Loucy (cell line): ENCODE measurements at regions not wholly inside any gene's neighbourhood (a gene's known extent, or its start where the extent isn't known, plus 50 kb on each side); places are given as distances from the start of the nearest gene placed in this dataset.

Experiments
- H2AFZ ChIP-seq: fragments of 200-600 bp; sonication (generic); 2 replicates; pipeline ENCODE4 v1.6.0; 2016; ENCODE audit warnings: antibody characterized with exemption, mild to moderate bottlenecking, low read length, moderate library complexity
- H3F3A ChIP-seq: fragments of 200-600 bp; 2 replicates; pipeline ENCODE4 v1.6.0; 2016; ENCODE audit warnings: antibody characterized with exemption, low read depth, mild to moderate bottlenecking
- H3K27me3 ChIP-seq: fragments of 200-600 bp; sonication (generic); 2 replicates; pipeline ENCODE4 v1.6.1; 2014; ENCODE audit warnings: low read length, mild to moderate bottlenecking; ENCODE audit not compliant: insufficient read depth, poor library complexity, severe bottlenecking
- H3K36me3 ChIP-seq: fragments of 200-600 bp; sonication (generic); 2 replicates; pipeline ENCODE4 v1.6.1; 2016; ENCODE audit warnings: low read length; ENCODE audit not compliant: insufficient read depth
- H3K4me1 ChIP-seq: fragments of 200-600 bp; sonication (generic); 2 replicates; pipeline ENCODE4 v1.5.1; 2014; ENCODE audit warnings: low read length, mild to moderate bottlenecking; ENCODE audit not compliant: insufficient read depth, poor library complexity, severe bottlenecking
- H3K4me2 ChIP-seq: fragments of 200-600 bp; sonication (generic); 2 replicates; pipeline ENCODE4 v1.6.0; 2014; ENCODE audit warnings: antibody characterized with exemption, low read length, low read depth, mild to moderate bottlenecking; ENCODE audit not compliant: poor library complexity, severe bottlenecking
- H3K4me3 ChIP-seq: fragments of 200-600 bp; sonication (generic); 2 replicates; pipeline ENCODE4 v1.5.1; 2014; ENCODE audit warnings: low read length, mild to moderate bottlenecking, mixed read lengths; ENCODE audit not compliant: poor library complexity, severe bottlenecking
- H3K79me2 ChIP-seq: fragments of 200-600 bp; sonication (generic); 2 replicates; pipeline ENCODE4 v1.6.1; 2014; ENCODE audit warnings: low read length; ENCODE audit not compliant: insufficient read depth
- H3K9ac ChIP-seq: fragments of 200-600 bp; sonication (generic); 2 replicates; pipeline ENCODE4 v1.6.0; 2014; ENCODE audit warnings: mild to moderate bottlenecking, low read depth, low read length, moderate library complexity; ENCODE audit not compliant: poor library complexity, severe bottlenecking
- H3K9me2 ChIP-seq: fragments of 200-600 bp; sonication (generic); replicated peaks from 2 replicates; pipeline ENCODE4 v1.6.1; 2016; ENCODE audit warnings: low read depth, low read length, mixed read lengths
- H3K9me3 ChIP-seq: fragments of 200-600 bp; sonication (generic); 2 replicates; pipeline ENCODE4 v1.6.1; 2014; ENCODE audit warnings: mild to moderate bottlenecking, antibody characterized with exemption, low read length, low read depth; ENCODE audit not compliant: insufficient read depth
- H4K20me1 ChIP-seq: fragments of 200-600 bp; sonication (generic); 2 replicates; pipeline ENCODE4 v1.6.0; 2014; ENCODE audit warnings: antibody characterized with exemption, low read length, mild to moderate bottlenecking; ENCODE audit not compliant: insufficient read depth, poor library complexity, severe bottlenecking
- CTCF ChIP-seq: fragments of 200-600 bp; sonication (generic); conservative IDR thresholded peaks from 2 replicates; pipeline ENCODE4 v1.5.1; 2014; ENCODE audit warnings: mild to moderate bottlenecking, antibody characterized with exemption, low read length
- EZH2phosphoT487 ChIP-seq: fragments of 200-600 bp; IDR thresholded peaks from 2 replicates; pipeline ENCODE4 v1.6.1; 2018; ENCODE audit warnings: antibody characterized with exemption, mild to moderate bottlenecking, moderate library complexity, borderline replicate concordance

DNA sequence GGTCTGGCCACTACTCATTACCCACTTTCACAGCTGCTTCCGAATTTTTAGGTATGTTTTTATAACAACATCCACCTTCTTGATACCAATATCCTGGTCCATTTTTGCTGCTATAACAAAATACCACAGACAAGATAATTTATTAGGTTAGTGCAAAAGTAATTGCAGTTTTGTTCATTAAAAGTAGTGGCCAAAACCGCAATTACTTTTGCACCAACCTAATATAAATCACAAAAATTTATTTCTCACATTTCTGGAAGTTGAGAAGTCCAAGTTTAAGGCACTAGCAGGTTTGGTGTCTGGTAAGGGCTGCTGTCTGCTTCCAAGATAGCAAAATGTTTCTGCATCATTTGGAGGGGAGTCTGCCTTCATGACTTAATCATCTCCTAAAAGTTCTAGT, 624.7 kb upstream of the ALCAM start:
- no peak for TF ChIP-seq EZH2phosphoT487
- Histone ChIP-seq H2AFZ (no peak overlapping the region), H3K27me3 (no peaks in the 10 kb centered on the region), H3K9me3 (no peaks in the 10 kb centered on the region), H3K4me1 (no peaks in the 10 kb centered on the region), H3K9me2 (no peaks in the 10 kb centered on the region), H3K36me3 (no peaks in the 10 kb centered on the region), H3K79me2 (no peaks in the 10 kb centered on the region), H3F3A (no peaks in the 10 kb centered on the region), H3K4me2 (no peak overlapping the region), H4K20me1 (no peaks in the 10 kb centered on the region), H3K9ac (no peak overlapping the region), H3K4me3 (no peak overlapping the region)

- H3K4me3 ChIP-seq = no peak overlapping the region
- no peaks in the 10 kb centered on the region for H3K27me3 ChIP-seq
- H3K9me2 ChIP-seq = no peaks in the 10 kb centered on the region
- H3K36me3 ChIP-seq = no peaks in the 10 kb centered on the region
- H3K4me1 ChIP-seq = no peaks in the 10 kb centered on the region
- H3F3A ChIP-seq = no peaks in the 10 kb centered on the region
- H3K79me2 ChIP-seq = no peaks in the 10 kb centered on the region
- no peaks in the 10 kb centered on the region for H4K20me1 ChIP-seq
- no peaks in the 10 kb centered on the region for H3K9me3 ChIP-seq
- H3K4me2 ChIP-seq = no peak overlapping the region
- H2AFZ ChIP-seq = no peak overlapping the region
- H3K9ac ChIP-seq = no peak overlapping the region
- TF ChIP-seq EZH2phosphoT487 (no peak), CTCF (no peak)
These were observed 621.4 kb upstream of the ALCAM start for GRCh38 chr3:104745313-104745712.

DNA sequence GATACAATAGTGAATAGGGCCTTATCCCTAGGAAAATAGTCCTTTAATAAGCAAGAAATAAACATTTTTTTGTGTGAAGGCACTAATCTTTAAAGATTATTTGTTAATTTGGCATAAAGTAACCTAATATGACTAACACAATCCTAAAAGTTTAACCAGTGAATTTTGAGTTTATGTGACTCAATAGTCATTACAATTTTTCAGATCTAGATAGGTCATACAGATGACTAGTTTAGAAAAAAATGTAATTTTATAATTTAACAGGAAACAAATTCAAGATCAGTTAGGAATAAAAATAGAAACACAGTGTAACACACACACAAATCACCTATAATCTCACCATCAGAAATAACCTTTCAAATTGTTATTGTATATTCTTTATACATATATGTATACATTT, 620.7 kb upstream of the ALCAM start:
- H3F3A ChIP-seq = no peaks in the 10 kb centered on the region
- H3K27me3 ChIP-seq = no peaks in the 10 kb centered on the region
- H3K4me1 ChIP-seq = no peaks in the 10 kb centered on the region
- no peaks in the 10 kb centered on the region for H3K9me2 ChIP-seq
- TF ChIP-seq CTCF (no peak), EZH2phosphoT487 (no peak)
- H3K9me3 ChIP-seq = no peaks in the 10 kb centered on the region
- H3K9ac ChIP-seq = no peak overlapping the region
- H3K36me3 ChIP-seq = no peaks in the 10 kb centered on the region
- no peaks in the 10 kb centered on the region for H3K79me2 ChIP-seq
- no peaks in the 10 kb centered on the region for H4K20me1 ChIP-seq
- no peak overlapping the region for H3K4me3 ChIP-seq
- no peak overlapping the region for H2AFZ ChIP-seq
- no peak overlapping the region for H3K4me2 ChIP-seq

DNA sequence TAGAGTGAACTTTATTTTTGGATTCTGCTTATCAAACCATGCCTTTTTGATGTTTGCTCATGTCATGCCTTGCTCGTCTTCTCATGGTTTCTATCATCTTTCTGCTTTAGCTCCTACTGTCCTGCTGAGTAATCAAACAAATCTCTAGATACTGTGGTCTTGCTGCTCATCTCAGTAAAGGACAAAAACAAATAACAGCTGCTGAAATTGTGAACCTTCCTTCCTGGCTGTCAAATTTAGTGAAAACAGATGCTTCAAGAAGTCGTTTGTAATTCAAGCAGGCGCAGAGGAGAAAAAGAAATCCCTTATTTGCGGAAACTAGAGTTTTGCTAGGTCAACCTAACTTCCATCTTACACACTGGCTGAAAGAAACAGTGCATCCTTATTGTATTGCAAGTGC, 616.1 kb upstream of the ALCAM start:
- H3K9ac ChIP-seq = no peak overlapping the region
- H3K9me2 ChIP-seq = no peaks in the 10 kb centered on the region

More for the DNA sequence above, 616.1 kb upstream of the ALCAM start:
- Histone ChIP-seq H3K9me3 (no peaks in the 10 kb centered on the region), H2AFZ (no peak overlapping the region), H3K36me3 (no peaks in the 10 kb centered on the region), H3K4me1 (no peaks in the 10 kb centered on the region), H3K4me3 (no peak overlapping the region), H3K79me2 (no peaks in the 10 kb centered on the region), H3F3A (no peaks in the 10 kb centered on the region), H3K27me3 (no peaks in the 10 kb centered on the region), H3K4me2 (no peak overlapping the region), H4K20me1 (no peaks in the 10 kb centered on the region)
- TF ChIP-seq EZH2phosphoT487 (no peak), CTCF (no peak)
